SK-N-SH (cell line): ENCODE measurements at regions not wholly inside any gene's neighbourhood (a gene's known extent, or its start where the extent isn't known, plus 50 kb on each side); places are given as distances from the start of the nearest gene placed in this dataset.

Experiments
- CHD2 ChIP-seq: fragments of 150-350 bp; IDR thresholded peaks from 2 replicates; pipeline ENCODE4 v1.6.1; 2018; ENCODE audit warnings: low read length; ENCODE audit not compliant: partially characterized antibody
- EZH2phosphoT487 ChIP-seq: fragments of 200-600 bp; sonication (generic); IDR thresholded peaks from 2 replicates; pipeline ENCODE4 v1.6.1; 2017; ENCODE audit warnings: low read depth, mixed run types, mild to moderate bottlenecking, antibody characterized with exemption, moderate library complexity, borderline replicate concordance
- SMC3 ChIP-seq: IDR thresholded peaks from 2 replicates; pipeline ENCODE4 v1.6.1; 2012; ENCODE audit warnings: low read depth, low read length, improper control_type of control experiment
- TF ChIP-seq, protein P1 (sequence below): fragments of 200-600 bp; sonication (generic); IDR thresholded peaks from 2 replicates; pipeline ENCODE4 v1.6.1; 2017; ENCODE audit warnings: antibody characterized with exemption, mild to moderate bottlenecking, moderate library complexity

- TF ChIP-seq, protein P1, sequence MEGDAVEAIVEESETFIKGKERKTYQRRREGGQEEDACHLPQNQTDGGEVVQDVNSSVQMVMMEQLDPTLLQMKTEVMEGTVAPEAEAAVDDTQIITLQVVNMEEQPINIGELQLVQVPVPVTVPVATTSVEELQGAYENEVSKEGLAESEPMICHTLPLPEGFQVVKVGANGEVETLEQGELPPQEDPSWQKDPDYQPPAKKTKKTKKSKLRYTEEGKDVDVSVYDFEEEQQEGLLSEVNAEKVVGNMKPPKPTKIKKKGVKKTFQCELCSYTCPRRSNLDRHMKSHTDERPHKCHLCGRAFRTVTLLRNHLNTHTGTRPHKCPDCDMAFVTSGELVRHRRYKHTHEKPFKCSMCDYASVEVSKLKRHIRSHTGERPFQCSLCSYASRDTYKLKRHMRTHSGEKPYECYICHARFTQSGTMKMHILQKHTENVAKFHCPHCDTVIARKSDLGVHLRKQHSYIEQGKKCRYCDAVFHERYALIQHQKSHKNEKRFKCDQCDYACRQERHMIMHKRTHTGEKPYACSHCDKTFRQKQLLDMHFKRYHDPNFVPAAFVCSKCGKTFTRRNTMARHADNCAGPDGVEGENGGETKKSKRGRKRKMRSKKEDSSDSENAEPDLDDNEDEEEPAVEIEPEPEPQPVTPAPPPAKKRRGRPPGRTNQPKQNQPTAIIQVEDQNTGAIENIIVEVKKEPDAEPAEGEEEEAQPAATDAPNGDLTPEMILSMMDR = no peak
- no peak for TF ChIP-seq EZH2phosphoT487
- no peak for TF ChIP-seq SMC3
- no peak for TF ChIP-seq CHD2
Observed at GRCh38 chr6:72500669-72501068, 121.2 kb upstream of the KCNQ5 start.
